Liver (tissue), 3 donors: ENCODE measurements at regions not wholly inside any gene's neighbourhood (a gene's known extent, or its start where the extent isn't known, plus 50 kb on each side); places are given as distances from the start of the nearest gene placed in this dataset.

Experiments
- ATF3 ChIP-seq: IDR thresholded peaks from 2 replicates; pipeline ENCODE4 v1.6.1; 2016; ENCODE audit warnings: antibody characterized with exemption
- CTCF ChIP-seq: fragments of 150-350 bp; IDR thresholded peaks from 2 replicates; pipeline ENCODE4 v1.5.1; 2017; ENCODE audit warnings: improper control_type of control experiment, low read depth, low read length; ENCODE audit not compliant: missing input control
- EGR1 ChIP-seq, 2 donors: IDR thresholded peaks; 2 replicates each; pipeline ENCODE4 v1.6.1; 2016 to 2018; ENCODE audit warnings: antibody characterized with exemption in 2 of 2, low read depth in 2 of 2
- FOXA1 ChIP-seq: IDR thresholded peaks from 2 replicates; pipeline ENCODE4 v1.6.1; 2016; ENCODE audit warnings: antibody characterized with exemption
- MAX ChIP-seq: IDR thresholded peaks from 2 replicates; pipeline ENCODE4 v1.6.1; 2016; ENCODE audit warnings: antibody characterized with exemption
- RAD21 ChIP-seq, 2 donors: IDR thresholded peaks; 2 replicates each; pipeline ENCODE4 v1.6.1; 2016; ENCODE audit warnings: antibody characterized with exemption in 2 of 2, mild to moderate bottlenecking in 2 of 2
- RXRA ChIP-seq, 2 donors: IDR thresholded peaks; 2 replicates each; pipeline ENCODE4 v1.6.1; 2017 to 2018; ENCODE audit warnings: antibody characterized with exemption in 2 of 2, mild to moderate bottlenecking in 1 of 2
- SP1 ChIP-seq: IDR thresholded peaks from 2 replicates; pipeline ENCODE4 v1.6.1; 2018; ENCODE audit warnings: antibody characterized with exemption, mild to moderate bottlenecking
- YY1 ChIP-seq: IDR thresholded peaks from 2 replicates; pipeline ENCODE4 v1.6.1; 2016; ENCODE audit warnings: antibody characterized with exemption, mild to moderate bottlenecking
- TF ChIP-seq, protein P1 (sequence below): IDR thresholded peaks from 2 replicates; pipeline ENCODE4 v1.6.1; 2016; ENCODE audit warnings: antibody characterized with exemption, mild to moderate bottlenecking
- donor health status: healthy.
- donor health status: healthy.

- TF ChIP-seq CTCF = no peak
- no peak for TF ChIP-seq SP1
- TF ChIP-seq RXRA (IDR thresholded peaks at IDR 0.05) = no peak
- TF ChIP-seq, protein P1, sequence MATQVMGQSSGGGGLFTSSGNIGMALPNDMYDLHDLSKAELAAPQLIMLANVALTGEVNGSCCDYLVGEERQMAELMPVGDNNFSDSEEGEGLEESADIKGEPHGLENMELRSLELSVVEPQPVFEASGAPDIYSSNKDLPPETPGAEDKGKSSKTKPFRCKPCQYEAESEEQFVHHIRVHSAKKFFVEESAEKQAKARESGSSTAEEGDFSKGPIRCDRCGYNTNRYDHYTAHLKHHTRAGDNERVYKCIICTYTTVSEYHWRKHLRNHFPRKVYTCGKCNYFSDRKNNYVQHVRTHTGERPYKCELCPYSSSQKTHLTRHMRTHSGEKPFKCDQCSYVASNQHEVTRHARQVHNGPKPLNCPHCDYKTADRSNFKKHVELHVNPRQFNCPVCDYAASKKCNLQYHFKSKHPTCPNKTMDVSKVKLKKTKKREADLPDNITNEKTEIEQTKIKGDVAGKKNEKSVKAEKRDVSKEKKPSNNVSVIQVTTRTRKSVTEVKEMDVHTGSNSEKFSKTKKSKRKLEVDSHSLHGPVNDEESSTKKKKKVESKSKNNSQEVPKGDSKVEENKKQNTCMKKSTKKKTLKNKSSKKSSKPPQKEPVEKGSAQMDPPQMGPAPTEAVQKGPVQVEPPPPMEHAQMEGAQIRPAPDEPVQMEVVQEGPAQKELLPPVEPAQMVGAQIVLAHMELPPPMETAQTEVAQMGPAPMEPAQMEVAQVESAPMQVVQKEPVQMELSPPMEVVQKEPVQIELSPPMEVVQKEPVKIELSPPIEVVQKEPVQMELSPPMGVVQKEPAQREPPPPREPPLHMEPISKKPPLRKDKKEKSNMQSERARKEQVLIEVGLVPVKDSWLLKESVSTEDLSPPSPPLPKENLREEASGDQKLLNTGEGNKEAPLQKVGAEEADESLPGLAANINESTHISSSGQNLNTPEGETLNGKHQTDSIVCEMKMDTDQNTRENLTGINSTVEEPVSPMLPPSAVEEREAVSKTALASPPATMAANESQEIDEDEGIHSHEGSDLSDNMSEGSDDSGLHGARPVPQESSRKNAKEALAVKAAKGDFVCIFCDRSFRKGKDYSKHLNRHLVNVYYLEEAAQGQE = no peak
- TF ChIP-seq MAX = no peak
- TF ChIP-seq YY1 = no peak
- no peak for TF ChIP-seq ATF3
- TF ChIP-seq RAD21 (IDR thresholded peaks at IDR 0.05) = no peak
- TF ChIP-seq FOXA1 = no peak
- no peak for TF ChIP-seq EGR1 (IDR thresholded peaks at IDR 0.05; ENCODE audit: low read depth in 2 of 2)
These were observed 1230.0 kb upstream of the CHAC2 start for GRCh38 chr2:52537588-52537987.
